HPDE6-E6E7 (cell line): ENCODE measurements at regions not wholly inside any gene's neighbourhood (a gene's known extent, or its start where the extent isn't known, plus 50 kb on each side); places are given as distances from the start of the nearest gene placed in this dataset.

Experiments used
- DNase-seq: peaks from one replicate; pipeline ENCODE4 v3.0.0; 2011; ENCODE audit warnings: missing footprints; ENCODE audit errors: extremely low spot score

DNA sequence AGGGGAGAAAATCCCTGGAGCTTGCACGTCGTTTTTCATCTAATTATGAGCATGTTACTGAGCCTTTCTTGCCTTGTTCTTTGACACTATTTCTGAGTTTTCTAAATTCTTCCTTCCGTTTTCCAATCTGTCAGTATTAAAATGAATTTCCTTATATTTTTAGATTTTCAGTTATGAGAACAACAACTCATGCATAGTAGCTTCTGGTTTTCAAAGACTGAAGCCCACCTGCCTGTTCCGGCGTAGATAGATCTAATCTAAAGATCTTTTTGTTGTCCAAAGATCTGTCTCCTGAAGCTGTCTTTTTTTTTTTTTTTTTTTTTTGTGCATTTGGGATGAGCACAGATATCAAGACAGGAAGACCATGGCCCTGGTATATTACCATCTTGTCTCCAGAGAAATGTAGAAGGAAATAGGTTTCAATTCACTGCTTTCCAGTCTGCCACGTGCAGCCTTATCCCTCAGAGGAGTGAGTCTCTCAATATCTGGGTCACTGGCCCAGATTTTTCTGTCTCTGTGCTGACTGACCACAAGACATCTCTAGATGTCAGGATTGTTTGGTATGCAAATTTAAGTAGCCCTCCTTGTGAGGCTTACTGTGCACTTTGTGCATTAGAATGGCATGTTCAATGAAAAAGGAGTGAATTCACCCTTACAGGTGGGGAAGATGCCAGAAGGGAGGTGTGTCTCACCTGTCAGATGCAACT lies 222.3 kb upstream of the TMC3 start:
- no peak for DNase-seq

DNA sequence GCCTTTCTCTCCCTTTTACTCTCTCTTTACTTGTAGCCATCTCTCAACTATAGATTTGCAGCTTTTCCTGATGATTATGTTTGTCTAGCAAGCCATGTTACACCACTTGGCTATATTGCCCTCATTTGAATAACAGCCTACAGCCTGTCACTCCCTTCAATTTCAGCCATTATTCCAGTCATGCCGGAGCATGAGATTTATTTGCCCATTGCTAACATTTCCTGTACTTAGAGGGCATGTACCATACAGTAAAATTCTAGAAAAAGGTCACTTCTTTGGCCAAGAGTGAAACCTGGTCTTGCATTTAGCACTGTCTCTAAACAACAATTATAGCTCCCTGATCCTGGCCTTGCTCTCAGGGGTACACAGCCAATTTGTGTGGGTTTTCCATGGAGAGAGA lies 221.7 kb upstream of the TMC3 start:
- DNase-seq, result no peak

DNA sequence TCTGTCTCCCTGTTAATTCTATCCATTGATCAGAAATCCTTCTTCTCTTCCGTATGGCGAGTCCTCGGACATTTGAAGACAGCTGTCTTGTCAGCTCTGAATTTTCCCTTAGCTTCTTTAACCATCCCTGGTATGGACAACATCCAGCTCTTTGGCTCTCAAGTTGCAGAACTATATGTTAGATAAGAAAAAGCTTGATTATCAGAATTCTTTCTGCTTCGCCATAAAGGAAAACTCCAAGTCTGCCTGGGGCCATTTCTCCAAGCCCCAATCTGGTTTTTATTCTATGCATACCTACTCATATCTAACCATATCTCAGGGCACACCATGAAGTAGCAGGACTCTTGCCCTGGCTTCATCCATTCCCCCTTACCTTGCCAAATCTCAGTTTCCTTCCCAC lies 215.7 kb upstream of the TMC3 start:
- DNase-seq, result no peak

DNA sequence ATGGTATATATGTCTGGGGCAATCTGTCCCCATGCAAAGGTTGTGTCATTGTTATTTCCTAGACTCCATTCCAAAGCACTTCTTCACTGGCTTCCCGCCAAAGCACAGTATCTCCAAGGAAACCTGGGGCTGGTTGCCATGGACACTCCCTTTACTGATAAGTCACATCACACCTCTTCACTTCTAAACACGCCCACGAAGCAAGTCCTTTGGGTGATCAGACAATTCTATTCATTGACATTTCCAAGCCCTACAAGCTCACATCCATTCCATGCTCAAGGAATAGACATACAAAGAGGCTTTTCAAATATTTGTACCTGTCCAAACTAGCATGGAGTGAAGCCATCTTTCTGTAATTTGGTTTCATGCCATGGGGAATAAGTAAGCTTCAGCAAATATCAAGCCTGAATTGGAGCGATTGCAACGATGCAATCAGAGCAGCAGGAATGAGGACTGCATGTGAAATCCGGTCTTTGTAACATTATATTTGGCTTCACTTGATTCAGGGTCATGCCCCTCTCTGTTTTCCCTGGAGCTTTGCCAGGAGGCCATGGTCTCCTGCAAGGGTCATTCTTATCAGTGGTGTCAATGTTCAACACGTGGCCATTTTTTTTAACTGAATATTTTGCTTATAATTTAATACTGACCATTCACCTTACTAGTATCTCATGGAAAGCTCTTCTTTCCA lies 201.6 kb upstream of the TMC3 start:
- no peak for DNase-seq

DNA sequence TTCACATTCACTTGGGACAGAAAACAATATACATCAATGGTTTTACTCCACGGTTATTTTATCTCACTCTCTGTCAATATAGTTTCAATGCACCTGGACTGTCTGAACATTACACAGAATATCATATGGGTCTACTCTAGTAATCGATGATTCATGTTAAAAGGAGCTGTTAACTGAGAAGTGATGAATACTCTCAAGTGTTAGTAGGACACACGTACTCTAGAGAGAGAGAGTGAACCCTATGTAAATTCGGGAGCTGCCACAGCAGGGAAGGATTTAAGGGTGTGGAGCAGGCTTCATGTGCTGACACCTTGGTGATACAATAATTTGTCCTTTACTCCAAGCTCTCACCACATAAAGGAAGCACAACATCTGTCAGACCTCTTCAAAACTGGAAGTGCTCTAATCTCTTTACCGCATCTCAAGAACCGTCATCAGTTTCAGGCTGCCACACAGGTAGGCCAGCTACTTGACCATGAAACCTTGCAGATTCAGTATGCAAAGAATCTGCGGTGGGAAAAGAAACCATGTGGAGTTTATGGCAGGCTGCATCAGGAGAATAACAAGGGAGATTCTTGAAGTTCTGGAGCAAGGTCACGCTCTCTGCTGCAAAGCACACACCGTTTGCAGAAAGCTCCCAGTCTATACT lies 199.2 kb upstream of the TMC3 start:
- DNase-seq, result no peak

DNA sequence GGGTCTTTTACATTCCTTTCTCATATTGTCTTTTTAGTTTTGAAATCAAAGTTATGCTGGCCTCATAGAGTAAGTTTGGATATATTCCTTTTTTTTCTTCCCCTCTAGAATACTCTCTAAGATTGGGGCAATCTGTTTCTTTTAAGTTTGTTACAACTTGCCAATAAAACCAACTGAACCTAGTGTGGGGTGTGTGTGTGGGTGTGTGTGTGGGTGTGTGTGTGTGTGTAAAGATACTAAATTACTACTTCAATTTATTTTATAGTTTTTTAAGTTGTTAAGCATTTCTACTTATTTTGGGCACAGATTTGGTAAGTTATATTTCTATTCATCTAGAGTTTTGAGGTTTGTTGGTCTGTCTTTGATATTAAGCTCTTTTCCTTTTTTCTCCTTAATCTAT lies 198.2 kb upstream of the TMC3 start:
- DNase-seq, result no peak

DNA sequence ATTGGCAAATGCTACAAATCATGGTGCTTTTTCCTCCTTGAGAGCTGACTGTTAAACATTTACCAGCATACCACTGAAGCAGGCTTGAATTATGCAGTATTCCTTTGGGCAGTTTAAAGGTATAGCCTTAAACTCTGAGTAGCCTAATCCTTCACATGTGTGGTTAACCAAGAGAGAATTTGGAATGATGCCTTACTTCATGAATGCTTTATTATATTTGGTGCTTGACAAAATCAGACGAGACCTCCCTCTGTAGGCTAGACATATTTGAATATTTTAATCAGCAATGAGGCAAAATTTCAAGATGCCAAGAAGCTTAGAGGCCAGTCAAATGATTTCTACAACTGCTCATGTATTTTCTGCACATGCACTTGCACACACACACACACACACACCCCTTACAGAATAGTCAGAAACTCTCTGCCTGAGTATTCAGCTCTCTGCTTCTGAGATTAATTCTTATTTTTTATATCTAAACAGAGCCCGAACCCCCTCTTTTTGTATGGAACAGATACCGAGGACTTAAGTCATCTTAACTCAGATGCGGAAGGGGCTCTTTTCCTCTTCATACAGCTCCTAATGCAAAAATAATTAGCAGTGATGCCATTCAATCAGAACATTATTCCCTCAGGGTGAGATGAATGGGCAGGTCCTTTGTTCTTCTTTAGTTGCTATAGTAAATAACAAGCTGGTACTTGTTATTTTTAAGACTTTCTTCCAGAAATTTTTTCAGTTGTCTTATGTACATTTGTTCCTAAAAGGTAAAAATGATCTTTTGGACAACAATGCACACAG lies 195.5 kb upstream of the TMC3 start:
- no peak for DNase-seq

DNA sequence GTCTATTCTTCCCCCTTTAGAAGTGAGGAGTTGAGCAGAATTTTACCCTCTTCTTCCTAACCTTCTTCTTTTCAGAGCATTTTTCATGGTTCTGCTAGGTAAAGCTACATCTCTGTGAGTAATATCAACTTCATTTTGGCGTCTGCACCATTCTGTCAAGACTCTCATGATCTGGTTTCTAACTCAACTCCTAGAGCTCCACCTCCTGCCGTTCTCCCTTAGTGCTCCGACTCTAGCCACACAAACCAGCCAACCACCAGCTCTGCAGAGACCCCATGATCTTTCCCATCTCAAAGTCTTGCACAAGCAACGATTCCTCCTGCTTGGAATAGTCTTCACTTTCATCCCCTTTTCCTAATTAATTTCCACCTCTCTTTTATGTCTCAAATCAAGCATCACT lies 193.9 kb upstream of the TMC3 start:
- DNase-seq, result no peak

DNA sequence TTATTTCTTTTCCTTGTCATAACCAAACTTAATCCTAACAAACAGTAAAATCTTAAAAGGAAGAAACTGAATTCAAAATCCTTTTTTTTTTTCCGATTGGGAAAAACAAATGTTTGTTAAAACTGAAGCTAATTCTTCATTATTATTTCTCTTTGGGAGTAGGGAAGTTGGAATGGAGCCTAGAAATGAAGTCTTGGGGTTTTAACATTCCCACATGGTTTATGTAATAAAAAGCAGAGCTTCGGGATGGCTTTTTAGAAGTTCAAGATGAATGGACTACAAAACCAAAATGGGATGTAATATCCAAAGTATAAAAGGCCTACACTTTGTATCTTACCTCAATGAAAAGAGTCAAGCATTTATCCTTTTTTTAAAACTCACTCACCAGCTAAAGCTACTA lies 189.0 kb upstream of the TMC3 start:
- no peak for DNase-seq

DNA sequence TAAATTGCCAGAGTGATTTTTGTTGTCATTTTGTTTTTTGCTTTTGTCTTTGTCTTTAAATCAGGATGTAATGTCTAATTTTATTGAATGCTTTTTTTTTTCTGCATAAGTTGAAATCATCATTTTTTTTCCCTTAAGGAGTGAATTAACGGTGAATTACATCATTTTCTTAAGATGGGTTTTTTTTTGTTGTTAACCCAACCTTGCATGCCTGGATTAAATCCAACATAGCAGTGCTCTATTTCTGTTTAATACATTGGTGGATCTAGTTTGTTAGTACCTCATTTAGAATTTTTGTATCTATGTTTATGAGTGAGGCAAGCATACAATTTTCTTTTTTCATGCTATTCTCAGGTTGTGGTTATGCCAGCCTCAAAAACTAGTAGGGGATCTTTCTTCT lies 186.4 kb upstream of the TMC3 start:
- DNase-seq, result no peak

DNA sequence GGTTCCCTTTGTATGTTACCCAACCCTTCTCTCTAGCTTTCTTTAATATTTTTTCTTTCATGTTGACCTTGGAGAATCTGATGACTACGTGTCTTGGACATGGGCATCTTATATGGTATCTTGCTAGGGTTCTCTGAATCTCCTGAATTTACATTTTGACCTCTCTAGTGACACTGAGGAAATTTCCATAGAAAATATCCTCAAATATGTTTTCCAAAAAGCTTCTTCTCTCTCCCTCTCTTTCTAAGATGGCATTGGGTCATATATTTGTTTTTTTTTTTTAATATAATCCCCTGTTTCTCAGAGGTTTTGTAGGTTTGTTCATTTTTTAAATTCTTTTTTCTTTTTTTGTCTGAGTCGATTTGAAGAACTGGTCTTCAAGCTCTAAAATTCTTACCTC lies 184.0 kb upstream of the TMC3 start:
- no peak for DNase-seq

DNA sequence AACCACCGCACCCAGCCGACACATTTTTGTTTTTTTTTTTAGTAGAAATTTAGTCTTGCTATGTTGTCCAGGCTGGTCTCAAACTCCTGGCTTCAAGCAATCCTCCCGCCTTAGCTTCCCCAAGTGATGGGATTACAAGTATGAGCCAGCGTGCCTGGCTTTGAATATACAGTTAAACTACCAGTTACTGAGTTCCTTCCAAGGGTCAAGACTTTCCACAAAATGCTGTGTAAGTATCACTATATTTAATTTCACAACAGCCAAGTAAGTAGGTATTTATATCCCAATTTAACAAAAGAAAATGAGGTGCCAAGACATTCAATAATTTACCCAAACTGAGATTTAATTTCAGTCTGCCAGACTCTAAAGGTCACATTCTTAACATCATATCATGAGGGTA lies 181.3 kb upstream of the TMC3 start:
- DNase-seq, result no peak

DNA sequence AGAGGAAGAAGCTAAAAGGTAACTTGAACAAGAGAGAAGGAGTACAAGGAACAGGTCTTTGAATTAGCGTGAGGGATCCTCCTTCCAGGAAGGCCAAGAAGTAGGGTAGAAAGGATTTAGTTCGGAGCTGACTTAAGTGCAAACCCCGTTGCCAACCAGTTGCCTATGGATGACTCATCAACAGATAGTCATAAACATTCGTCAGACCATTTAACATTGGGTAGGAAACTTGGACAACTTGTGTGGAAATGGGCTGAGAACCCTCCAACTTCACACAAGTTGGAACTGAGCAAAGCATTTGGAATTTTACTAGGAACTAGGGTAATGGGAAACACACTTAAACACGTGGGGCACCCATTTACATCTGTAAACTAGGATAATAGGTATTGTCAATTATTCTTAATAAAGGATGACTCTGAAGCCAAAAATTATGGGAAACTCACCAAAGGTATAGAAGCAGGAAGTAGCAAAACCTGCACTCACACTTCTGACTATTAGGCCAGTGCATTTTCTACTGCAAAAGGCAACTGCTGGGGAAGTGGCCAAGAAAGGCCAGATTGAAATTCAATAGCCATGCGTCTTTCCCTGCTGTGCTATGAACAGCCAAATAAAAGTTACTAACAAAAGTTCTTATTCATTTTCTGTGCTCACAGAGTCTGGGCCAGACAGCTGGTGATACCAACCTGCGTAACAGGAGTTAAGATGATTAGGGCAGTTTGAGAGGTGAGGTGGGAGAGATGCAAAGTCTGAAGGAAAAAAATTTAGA lies 174.5 kb upstream of the TMC3 start:
- DNase-seq, result no peak

DNA sequence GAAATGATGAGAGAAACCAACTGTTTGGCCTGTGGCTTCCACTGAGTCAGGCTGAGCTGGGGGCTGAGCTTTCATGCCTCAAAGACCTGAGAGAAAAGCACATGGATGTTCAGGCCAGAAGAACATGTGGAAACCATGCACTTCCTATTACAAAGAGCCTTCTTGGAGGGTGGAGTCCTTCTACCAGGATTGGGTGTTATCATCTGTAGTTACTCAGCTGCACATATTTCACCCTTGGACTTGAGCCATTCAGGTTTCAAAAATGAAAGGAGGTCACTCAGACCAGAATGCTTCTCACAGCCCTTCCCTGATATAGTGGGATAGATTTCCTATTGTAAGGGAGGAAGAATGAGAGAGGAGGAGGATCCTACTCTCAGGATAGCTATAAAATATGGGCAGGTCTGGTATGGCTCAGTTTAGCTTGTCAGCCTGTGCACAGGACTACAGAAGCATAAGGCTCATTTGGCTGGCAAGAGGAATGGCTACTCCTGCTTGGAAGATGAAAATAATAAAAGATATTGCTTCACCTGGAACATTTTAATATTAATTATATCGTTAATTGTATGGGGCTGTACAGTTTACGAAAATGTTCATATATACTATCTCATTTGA lies 173.6 kb upstream of the TMC3 start:
- DNase-seq, result no peak

DNA sequence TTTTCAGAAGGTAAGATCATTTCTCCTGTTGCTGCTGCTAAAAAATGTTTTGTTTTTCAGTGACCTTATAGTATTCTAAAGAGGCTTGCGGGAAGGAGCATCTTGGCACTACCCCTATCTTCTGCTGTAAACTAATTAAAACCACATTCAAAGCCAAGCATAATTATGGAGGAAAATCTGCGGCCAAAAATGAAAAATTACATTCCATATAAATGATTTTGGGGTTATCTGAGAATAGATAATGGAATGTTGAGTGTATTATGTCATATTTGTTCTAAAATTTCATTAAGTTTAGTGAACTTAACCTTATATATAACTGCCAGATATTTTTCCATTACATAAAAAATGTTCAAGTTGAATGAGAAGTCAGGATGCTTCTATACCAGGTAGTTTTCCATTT lies 170.4 kb upstream of the TMC3 start:
- DNase-seq, result no peak

DNA sequence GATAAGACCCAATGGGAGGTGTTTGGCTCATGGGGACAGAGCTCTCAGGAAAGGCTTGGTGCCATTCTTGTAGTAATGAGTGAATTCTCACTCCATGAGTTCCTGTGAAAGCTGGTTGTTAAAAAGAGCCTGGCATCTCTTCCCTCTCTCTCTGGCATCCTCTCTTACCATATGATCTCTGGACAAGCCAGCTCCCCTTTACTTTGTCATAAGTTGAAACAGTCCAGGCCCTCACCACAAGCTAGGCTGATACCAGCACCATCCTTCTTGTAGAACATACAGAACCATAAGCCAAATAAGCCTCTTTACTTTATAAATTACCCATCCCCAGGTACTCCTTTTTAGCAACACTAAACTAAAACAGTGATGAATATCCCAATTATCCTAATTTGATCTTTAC lies 166.9 kb upstream of the TMC3 start:
- no peak for DNase-seq

DNA sequence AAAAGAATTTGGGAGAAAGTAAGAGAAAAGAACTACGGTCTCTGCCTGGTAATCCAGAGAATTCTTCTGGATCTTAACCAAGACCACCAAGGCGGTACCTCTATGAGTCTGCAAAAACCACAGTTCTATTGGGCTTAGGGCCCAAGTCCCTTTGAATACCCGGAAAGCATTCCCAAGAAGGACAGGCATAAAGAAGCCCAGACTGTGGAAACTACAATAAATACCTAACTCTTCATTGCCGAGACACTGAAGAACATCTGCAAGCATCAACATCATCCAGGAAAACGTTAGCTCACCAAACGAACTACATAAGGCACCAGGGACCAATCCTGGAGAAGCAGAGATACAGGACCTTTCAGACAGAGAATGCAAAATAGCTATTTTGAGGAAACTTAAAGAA lies 162.3 kb upstream of the TMC3 start:
- no peak for DNase-seq

DNA sequence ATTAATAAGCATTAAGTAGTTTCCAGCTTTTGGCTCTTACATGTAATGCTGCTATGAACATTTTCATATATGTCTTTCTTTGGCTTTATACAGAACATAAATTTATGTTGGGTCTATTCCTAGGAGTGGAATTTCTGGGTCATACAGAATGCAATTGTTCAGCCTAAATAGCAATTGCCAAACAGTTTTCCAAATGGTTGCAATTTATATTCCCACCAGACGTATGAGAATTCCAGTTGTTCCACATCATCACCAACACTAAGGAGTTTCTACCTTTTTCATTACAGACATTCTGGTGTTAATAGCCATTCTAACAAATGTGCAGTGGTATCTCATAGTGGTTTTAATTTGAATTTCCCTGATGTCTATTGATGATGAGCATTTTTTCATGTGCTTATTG lies 160.1 kb upstream of the TMC3 start:
- no peak for DNase-seq

DNA sequence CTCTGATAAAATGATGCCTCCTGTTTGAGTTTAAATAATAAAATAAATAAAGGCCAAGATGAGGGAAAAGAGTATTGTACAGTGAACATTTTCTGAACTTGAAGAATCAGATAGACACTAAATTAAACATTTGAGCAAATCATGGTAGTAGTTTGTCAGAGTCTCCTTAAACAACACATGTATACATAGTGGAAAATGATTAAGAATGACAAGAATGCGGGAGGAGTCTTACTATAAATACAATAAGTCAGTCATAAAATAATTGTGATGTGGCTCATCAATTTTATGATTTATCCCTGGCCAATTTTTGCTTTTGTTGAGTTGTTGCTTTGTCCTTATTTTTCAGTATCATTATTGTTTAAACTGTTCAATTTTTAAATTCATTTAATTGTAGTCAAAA lies 158.0 kb upstream of the TMC3 start:
- DNase-seq, result no peak

DNA sequence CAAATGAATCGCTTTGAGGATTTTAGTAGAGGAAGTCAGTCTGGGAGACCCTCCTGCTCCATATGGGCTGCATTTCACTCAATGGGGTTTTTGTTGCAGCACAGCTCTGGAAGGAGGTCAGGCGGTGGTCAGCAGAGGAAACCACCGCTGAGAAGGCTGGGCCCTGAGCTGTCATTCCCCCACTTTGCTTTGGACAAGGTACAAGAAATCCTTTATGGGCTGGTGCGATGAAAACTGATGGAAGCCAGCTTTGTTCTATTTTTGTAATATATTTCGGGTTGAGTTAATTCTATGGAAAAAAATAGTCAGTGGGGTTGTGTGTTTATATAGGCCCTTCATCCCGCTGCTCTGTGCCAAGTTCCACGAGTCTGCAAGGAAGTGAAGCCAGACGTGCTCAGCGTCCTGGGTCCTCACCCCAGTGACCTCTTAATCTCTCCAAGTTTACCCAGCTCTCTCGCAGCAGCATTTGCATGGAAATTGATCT lies 157.1 kb upstream of the TMC3 start:
- no peak for DNase-seq

DNA sequence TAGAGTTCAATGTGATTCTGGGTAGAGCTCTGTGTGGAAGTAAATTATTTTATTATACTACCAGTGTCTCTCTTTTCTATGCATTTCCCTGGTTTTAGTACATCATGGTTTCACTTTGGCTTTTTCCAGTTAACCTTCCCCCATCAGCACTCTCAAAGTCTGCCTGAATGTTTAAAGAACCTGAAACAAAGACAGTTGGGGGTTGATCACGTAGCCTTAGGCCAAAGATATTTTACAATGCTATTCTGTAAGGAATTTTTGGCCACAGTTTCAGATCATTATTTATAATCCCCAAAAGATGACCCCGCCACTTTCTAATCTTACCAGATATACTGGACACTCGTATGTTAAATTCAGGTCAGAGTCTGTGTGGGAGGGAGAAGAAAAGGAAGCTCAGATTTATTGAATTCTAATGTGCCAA lies 156.3 kb upstream of the TMC3 start:
- no peak for DNase-seq
